Esophagus squamous epithelium (tissue), 5 donors: ENCODE measurements at regions not wholly inside any gene's neighbourhood (a gene's known extent, or its start where the extent isn't known, plus 50 kb on each side); places are given as distances from the start of the nearest gene placed in this dataset.

Experiments used
- DNase-seq: peaks from one replicate; lab custom pipeline; 2025; lab: John Stamatoyannopoulos, UW
- H3K27ac ChIP-seq, 4 donors: fragments of 200-600 bp; sonication (generic); one replicate each; pipeline ENCODE4 v1.5.1; 2016 to 2019; ENCODE audit warnings: mild to moderate bottlenecking in 1 of 4
- H3K27me3 ChIP-seq, 4 donors: fragments of 200-600 bp; sonication (generic); 1 replicate in 3 of 4; 2 replicates in 1 of 4; pipeline versions ENCODE4 v1.5.1 to v1.6.0; 2017 to 2021; ENCODE audit warnings: antibody characterized with exemption in 1 of 4
- H3K36me3 ChIP-seq, 3 donors: fragments of 200-600 bp; sonication (generic); one replicate each; pipeline ENCODE4 v1.5.1; 2016 to 2019
- H3K4me1 ChIP-seq, 3 donors: fragments of 200-600 bp; sonication (generic); one replicate each; pipeline ENCODE4 v1.5.1; 2017 to 2019
- H3K4me3 ChIP-seq, 4 donors: fragments of 200-600 bp; sonication (generic); 1 replicate in 3 of 4; 2 replicates in 1 of 4; pipeline ENCODE4 v1.5.1; 2016 to 2019; ENCODE audit warnings: mild to moderate bottlenecking in 2 of 4, moderate library complexity in 1 of 4
- H3K9me3 ChIP-seq, 3 donors: fragments of 200-600 bp; sonication (generic); one replicate each; pipeline ENCODE4 v1.5.1; 2016 to 2019
- WGBS, 2 donors: methylation state at CpG; one replicate each; pipeline ENCODE4 v1.1.5; 2018; 5-methylcytosine and 5-hydroxymethylcytosine counted together
- intact Hi-C: fragments of 100-400 bp; cut with DNase I; formaldehyde crosslinking; loops from one replicate; pipeline ENCODE4 v1.15.0; 2022
- small RNA-seq, 4 donors: library from RNA; depleted of rRNA; stranded (forward); fragments of <200 nt; gene quantifications; one replicate each; pipeline ENCODE3, GENCODE V24; 2016
- TF ChIP-seq, protein P1 (sequence below), 6 experiments: fragments of 450-650 bp in 4 of 6; fragments of 200-600 bp in 2 of 6; sonication (generic) in 2 of 6; IDR thresholded peaks; one replicate each; pipeline ENCODE4 v1.5.1; 2016 to 2019; ENCODE audit warnings: antibody characterized with exemption in 6 of 6, mild to moderate bottlenecking in 4 of 6, moderate library complexity in 4 of 6
- donor health status: DM: yes; HTN: yes; CAD: no.

DNA sequence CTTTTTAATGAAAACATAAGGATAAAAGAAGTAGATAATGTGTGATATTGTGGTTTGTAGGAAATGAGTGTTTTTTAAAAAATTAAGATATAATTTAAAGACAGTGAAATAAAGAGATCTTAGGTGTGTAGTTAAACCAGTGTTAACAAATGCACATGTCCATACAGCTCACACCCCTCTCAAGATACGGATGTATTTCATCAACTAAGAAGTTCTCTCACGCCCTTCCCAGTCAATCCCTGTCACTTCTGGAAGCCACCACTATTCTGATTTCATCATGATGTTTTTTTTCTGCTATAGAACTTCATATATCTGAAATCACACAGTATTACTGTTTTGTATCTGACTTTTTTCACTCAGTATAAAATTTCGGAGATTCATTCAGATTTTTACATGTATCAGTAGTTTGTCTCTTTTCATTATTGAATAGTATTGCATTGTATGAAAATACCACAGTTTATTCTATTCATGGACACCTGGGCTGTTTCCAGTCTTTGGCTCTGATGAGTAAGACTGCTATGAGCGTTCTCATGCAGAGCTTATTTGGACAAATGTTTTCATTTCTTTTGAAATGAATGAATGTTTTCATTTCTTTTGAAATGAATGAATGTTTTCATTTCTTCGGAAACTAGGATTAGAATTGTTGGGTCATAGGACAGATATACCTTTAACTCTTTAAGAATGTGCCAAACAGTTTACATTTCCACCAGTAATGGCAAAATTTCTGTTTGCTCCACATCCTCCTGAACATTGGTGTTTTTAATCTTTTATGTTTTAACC lies 49.7 kb upstream of the ELOVL5 start:
- H3K27me3 ChIP-seq = no peaks in the 10 kb centered on the region
- DNase-seq = no peak
- intact Hi-C loops = no loop called here
- WGBS, 2 donors = 35 to 50% methylated on average over 5 of the region's 5 CpGs
- H3K4me3 ChIP-seq = no peak overlapping the region
- TF ChIP-seq, protein P1, sequence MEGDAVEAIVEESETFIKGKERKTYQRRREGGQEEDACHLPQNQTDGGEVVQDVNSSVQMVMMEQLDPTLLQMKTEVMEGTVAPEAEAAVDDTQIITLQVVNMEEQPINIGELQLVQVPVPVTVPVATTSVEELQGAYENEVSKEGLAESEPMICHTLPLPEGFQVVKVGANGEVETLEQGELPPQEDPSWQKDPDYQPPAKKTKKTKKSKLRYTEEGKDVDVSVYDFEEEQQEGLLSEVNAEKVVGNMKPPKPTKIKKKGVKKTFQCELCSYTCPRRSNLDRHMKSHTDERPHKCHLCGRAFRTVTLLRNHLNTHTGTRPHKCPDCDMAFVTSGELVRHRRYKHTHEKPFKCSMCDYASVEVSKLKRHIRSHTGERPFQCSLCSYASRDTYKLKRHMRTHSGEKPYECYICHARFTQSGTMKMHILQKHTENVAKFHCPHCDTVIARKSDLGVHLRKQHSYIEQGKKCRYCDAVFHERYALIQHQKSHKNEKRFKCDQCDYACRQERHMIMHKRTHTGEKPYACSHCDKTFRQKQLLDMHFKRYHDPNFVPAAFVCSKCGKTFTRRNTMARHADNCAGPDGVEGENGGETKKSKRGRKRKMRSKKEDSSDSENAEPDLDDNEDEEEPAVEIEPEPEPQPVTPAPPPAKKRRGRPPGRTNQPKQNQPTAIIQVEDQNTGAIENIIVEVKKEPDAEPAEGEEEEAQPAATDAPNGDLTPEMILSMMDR (IDR thresholded peaks at IDR 0.05) = no peak
- no peaks in the 10 kb centered on the region for H3K36me3 ChIP-seq
- no peaks in the 10 kb centered on the region for H3K4me1 ChIP-seq
- H3K27ac ChIP-seq = no peak overlapping the region
- no peaks in the 10 kb centered on the region for H3K9me3 ChIP-seq

Small RNA genes in the stretch of these regions (small RNA-seq; reads per million reads assigned to genes)
- gene NANOGP3 = 0 reads per million in 4 donors
